GM18517 (cell line): ENCODE measurements at regions not wholly inside any gene's neighbourhood (a gene's known extent, or its start where the extent isn't known, plus 50 kb on each side); places are given as distances from the start of the nearest gene placed in this dataset.
"Not testable (repeated sequence)": the region's sequence is repeated elsewhere in the genome, so short reads cannot be mapped to it uniquely, and the experiment has no call there.

Experiments used
- ATAC-seq: cut with Tn5 transposase; IDR thresholded peaks from one replicate; pipeline ENCODE4 v1.9.1; 2021; ENCODE audit warnings: mild to moderate bottlenecking, moderate library complexity; ENCODE audit not compliant: unreplicated experiment

DNA sequence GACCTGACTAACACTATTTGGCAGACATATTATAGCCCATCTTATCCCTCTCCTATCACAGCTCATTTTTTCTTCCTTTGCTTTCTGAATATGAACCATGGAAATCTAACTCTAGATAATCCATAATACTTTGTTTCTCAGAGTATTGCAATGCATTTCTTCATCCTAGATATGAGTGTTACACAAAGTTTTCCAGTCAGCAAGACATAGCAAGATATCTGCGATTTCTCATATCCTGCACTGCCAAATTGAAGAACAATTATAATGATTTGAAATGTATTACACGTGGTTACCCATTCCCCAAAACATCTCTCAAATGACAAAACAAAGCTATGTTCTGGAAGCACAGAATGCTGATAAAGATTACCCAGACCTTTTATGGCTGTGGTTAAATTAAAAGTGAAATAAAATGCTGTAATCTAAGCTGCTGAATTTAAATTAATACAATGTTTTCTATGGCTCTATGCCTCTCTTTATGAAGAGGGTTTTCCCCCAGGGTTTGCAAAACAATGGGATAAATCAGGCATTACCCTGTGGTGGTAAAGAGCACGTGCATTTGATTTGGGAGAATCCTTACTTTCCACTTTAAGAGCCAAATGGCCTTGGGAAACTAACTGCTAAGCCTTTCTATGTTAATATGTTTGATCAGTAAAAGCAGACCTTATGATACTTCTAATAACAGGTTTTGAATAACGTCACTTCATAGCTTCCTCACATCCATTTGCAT lies 1291.0 kb upstream of the CNTN5 start:
- no peak for ATAC-seq

DNA sequence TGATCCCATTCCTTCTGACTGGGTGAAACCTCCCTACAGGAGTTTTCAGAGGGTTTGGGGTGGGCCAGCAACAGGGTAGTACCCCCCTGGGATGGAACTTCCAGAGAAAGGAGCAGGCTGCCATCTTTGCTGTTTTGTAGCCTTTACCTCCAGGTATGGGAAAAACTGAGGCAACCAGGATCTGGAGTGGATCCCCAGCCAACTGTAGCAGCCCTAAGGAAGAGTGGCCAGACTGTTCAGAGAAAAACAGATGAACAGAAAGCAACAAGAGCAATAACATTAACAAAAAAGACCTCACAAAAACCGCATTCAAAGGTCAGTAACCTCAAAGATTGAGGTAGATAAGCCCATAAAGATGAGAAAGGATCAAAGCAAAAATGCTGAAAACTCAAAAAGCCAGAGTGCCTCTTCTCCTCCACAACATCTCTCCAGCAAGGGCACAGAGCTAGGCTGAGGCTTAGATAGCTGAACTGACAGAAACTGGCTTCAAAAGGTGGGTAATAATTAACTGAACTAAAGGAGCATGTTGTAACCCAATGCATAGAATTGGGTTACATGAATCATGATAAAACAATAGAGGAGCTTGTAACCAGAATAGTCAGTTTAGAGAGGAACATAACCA lies 1288.6 kb upstream of the CNTN5 start:
- ATAC-seq = no peak

DNA sequence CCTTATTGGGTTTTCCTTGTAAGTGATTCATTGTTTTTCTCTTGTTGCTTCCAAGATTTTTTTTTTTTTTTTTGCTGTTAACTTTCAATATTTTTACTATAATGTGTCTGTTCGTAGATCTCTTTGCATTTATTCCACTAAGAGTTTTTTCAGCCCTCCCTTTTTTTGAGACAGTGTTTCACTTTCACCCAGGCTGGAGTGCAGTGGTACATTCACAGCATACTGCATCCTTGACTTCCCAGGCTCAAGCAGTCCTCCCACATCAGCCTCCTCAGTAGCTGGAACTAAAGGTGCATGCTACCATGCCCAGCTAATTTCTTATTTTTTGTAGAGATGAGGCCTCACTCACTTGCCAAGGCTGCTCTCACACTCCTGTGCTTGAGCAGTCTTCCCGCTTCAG lies 1282.0 kb upstream of the CNTN5 start:
- ATAC-seq = no peak

DNA sequence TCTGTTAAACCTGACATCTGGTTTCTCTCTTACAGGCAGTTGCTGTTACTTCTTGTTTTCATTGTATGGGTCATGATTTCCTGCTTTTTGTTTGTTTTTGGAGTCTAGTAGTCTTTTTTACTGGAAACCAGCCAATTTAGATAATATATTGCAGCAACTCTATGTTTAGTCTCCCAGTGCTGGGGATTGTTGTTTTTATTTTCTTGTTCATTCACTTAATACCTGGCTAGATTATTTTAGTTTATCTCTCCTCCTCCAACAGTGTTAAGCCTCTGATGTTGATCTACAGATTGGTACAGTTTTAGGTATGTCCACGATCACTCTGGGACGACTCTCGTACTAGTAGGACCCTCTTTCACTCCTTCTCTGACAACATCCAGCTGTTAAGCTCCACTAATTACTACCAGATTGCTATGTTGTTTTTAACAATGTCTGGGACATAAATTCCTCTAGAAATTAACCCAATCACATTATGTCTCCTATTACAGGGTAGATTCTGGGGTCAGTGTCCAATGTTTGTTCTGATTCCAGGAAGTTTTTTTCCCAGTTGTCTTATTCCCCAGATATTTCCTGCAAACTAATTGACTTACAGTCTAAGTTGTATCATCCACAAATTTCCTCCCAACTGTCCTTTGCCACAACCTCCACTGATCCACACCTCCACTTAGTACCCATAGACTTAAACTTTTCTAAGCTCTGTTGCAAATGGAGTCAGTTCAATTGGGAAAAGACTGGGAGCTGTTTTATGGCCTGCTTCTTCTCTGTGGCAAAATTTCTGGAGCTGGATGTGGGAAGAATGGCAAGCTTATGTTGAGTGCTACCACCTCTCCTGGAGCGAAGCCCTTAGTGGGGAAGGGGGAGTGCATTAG lies 1280.6 kb upstream of the CNTN5 start:
- no peak for ATAC-seq

DNA sequence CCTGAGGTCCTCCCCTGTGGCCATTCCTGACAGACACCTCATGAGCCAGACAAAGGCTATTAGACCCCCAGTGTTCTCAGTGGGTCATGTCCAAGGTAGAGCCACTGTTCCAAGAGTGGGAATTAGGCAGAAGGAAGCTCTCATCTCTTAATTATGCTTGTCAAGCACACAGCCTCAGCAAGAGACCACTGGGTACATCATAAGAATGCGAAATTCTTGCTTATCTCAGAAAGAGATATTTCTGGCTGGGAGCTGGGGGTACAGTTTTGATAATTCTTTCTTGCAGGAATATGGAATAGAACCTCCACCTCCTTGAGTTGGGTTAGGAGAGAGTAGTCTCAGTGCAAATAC lies 1280.0 kb upstream of the CNTN5 start:
- ATAC-seq = no peak

GRCh38 chr11:97742717-97743116 lies 1278.0 kb upstream of the CNTN5 start:
- no peak for ATAC-seq

DNA sequence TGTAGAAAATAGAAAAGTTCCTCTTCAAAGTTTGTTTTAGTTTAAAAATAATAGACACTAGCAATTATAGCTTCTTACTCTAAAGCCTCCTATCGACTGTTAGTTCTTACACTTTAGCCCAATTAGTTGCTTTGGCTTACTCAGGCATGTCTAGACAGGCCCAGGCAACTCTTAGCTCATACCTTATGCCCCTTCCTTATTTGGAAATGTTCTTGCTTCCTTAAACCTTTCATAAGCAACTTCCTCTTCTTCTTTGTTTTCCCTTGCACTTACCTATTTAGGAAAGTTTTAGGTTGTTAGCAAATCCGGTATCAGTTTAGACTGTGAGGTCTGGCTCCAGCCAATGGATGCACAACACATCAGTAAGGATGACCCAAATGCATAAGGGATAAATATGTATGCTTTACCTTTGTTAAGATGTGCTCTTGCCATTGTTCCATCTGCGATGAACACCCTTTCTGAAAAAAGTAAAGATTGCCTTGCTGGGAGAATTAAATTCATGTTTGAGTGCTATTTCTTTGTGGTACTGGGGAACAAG lies 1277.5 kb upstream of the CNTN5 start:
- no peak for ATAC-seq

- ATAC-seq = no peak
Observed at GRCh38 chr11:97745515-97746050, 1275.2 kb upstream of the CNTN5 start.

DNA sequence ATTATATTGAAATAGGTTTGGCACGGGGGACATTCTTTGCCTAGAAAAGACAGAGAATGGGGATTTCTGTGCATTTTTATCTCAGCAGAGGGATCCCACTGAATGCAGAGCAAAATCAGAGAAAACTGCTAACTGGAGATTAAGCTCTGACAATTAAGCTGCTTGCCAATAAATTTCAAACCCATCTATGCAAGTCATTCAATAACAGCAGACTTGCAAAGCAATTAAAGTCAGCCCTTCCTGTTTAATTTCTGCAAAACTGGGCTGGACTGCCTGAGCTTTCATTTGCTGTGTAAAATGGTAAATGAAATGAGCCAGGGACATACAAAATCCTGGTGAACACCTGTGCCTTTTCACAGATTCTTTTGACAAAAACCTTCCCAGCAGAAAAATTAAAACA lies 1273.9 kb upstream of the CNTN5 start:
- ATAC-seq = no peak

DNA sequence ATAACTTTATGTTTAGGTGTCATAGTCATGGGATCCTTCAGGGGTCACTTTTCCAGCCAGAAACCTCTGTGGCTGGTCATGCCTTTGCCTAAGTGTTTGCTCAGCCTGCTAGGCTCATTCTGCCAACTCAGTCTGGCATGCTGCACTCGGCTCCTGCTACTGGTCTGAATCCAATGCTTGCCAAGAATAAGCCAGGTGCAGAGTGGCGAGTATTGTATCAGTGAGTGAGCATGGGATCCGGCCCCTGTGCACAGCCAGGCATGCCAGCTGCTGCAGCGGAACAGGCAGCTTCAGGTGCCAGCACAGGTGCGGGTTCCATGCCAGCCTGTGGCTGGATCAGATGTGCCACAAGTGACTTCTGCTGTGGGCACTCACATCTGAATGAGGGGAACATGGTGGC lies 1269.3 kb upstream of the CNTN5 start:
- ATAC-seq = no peak

- ATAC-seq = no peak
Observed at GRCh38 chr11:97751952-97752351, 1268.8 kb upstream of the CNTN5 start.

- ATAC-seq = no peak
Observed at GRCh38 chr11:97754976-97755375, 1265.8 kb upstream of the CNTN5 start.

DNA sequence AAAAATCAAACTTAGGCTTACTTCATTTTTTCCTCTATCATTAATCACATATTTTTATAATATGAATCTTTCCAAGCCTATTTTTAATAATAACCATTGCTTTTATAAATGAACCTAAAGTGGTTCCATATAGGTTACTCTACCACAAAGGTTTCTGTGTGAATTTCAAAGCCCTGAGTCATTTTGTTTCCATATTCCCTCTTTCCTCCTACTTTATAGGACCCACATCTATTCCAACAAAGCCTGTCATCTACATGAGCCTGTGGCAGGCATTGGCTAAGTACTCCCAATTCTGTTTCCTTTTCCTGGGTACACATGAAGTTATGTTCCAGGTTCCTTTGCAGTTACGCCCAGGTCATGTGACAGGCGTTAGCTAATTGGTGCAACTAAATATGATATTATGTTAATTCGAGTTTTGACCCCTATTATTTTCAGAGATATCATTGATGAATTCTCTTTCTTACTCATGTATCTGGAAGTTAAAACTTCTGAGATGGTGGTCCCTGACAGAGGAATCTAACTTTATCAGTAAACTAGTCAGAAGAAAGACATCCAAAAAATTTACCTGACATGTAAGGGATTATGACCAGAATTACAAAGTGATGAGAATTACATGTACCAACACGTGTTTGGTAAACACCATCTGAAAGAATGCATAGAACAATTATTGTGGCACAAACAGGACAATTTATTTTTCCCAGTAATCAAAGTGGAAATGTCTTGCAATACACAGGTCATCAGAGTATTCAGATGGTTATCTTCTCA lies 1264.0 kb upstream of the CNTN5 start:
- no peak for ATAC-seq

GRCh38 chr11:97761175-97761574 lies 1259.6 kb upstream of the CNTN5 start:
- ATAC-seq = no peak

DNA sequence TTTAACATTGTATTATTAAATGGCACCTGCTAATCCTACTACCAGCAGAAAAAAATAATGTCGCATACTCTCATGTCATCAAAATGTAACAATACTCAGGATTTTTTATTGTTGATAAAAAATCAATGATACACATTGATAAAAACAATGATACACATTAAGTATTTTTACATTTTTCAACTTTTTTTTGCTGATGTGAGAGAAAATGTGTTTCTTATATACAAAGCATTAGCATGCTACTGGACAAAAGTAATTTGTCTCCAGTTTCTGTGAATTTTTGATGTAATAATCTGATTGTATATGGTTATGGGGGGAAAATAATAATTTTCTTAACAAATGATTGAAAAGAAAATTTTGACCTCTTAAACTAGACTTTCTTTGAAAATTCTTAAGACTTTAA lies 1256.6 kb upstream of the CNTN5 start:
- ATAC-seq = no peak

DNA sequence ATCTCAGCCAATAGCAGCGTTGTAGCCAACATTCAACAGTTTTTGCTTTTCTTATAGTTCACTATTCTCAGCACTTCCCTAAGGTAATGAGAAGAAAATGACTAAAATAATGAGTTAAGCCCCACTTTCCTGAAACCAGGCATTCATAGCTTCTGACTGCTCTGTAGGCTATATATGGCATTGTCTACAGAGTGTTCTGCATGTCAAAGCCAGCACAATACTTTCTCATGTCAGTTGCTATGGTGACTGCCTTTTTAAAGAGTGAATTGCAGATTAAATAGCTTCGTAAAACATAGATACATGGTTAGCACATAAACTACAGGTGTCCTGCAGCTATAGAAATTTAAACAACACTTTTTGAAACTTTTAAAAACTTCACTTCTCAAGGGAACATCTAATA lies 1256.1 kb upstream of the CNTN5 start:
- ATAC-seq = no peak

- ATAC-seq = no peak
Observed at GRCh38 chr11:97770570-97770969, 1250.2 kb upstream of the CNTN5 start.

DNA sequence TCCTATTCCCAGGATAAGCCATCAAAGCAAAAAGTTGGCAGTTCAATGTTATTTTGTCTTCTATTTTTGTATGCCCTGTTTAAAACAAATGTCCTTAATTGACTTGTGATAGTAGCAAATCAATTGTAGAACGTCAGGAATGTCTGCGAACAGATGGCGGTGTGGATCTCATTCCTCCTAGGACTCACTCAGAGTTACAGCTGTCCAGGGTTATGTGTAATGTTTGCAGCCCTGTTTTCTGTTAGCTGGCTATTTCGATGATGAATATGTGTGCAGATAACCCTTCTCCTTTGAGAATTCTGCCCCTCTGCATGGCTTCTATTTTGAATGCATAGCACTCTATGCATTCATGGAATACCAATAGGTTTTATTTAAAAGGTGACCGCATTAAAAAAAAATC lies 1248.0 kb upstream of the CNTN5 start:
- no peak for ATAC-seq

GRCh38 chr11:97784388-97784787 lies 1236.4 kb upstream of the CNTN5 start:
- ATAC-seq = not testable (repeated sequence)

DNA sequence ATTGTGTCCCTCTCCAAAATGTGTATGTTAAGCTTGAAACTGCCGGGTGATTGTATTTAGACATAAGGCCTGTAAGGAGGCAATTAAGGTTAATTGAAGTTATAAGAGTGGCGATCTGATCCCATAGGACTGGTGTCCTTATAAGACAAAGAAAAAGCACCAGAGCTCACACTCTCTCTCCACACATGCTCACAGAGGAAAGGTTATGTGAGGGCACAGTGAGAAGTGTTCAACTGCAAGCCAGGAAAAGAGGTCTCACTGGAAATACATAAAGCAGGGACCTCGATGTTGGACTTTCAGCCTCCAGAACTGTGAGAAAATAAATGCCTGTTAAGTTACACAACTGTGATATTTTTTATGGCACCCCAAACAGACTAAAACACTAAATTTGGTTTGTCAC lies 1233.8 kb upstream of the CNTN5 start:
- no peak for ATAC-seq

GRCh38 chr11:97794876-97795275 lies 1225.9 kb upstream of the CNTN5 start:
- no peak for ATAC-seq
